Vagina (tissue), 2 donors: ENCODE measurements at regions not wholly inside any gene's neighbourhood (a gene's known extent, or its start where the extent isn't known, plus 50 kb on each side); places are given as distances from the start of the nearest gene placed in this dataset.

ENCODE experiments used
- DNase-seq, 2 donors: peaks; one replicate each; pipeline ENCODE4 v3.0.0-alpha.2; 2017; ENCODE audit errors: extremely low spot score in 2 of 2
- H3K27ac ChIP-seq: fragments of 200-600 bp; sonication (generic); one replicate; pipeline ENCODE4 v1.5.1; 2019
- H3K27me3 ChIP-seq: fragments of 200-600 bp; sonication (generic); one replicate; pipeline ENCODE4 v1.5.1; 2019
- H3K36me3 ChIP-seq, 2 donors: fragments of 200-600 bp; sonication (generic); one replicate each; pipeline ENCODE4 v1.5.1; 2017 to 2019
- H3K4me1 ChIP-seq: fragments of 200-600 bp; sonication (generic); one replicate; pipeline ENCODE4 v1.5.1; 2019
- H3K4me3 ChIP-seq, 2 donors: fragments of 200-600 bp; sonication (generic); 1 replicate in 1 of 2; 2 replicates in 1 of 2; pipeline ENCODE4 v1.5.1; 2016 to 2019
- H3K9me3 ChIP-seq: fragments of 200-600 bp; sonication (generic); one replicate; pipeline ENCODE4 v1.5.1; 2019
- POLR2A ChIP-seq, 2 donors: fragments of 450-650 bp; IDR thresholded peaks; one replicate each; pipeline ENCODE4 v1.6.1; 2017; ENCODE audit warnings: antibody characterized with exemption in 2 of 2, mild to moderate bottlenecking in 2 of 2, moderate library complexity in 2 of 2
- POLR2AphosphoS5 ChIP-seq, 2 donors: sonication (generic); formaldehyde crosslinking; IDR thresholded peaks; one replicate each; pipeline ENCODE4 v1.9.0; 2017; ENCODE audit warnings: antibody characterized with exemption in 2 of 2, mild to moderate bottlenecking in 2 of 2, low read depth in 1 of 2; ENCODE audit not compliant: insufficient read depth in 1 of 2
- intact Hi-C: fragments of 100-400 bp; cut with DNase I; formaldehyde crosslinking; loops from one replicate; pipeline ENCODE4 v1.15.1; 2023
- TF ChIP-seq, protein P1 (sequence below), 3 experiments: fragments of 450-650 bp in 2 of 3; fragments of 200-600 bp in 1 of 3; sonication (generic) in 1 of 3; IDR thresholded peaks; one replicate each; pipeline ENCODE4 v1.5.1; 2017 to 2019; ENCODE audit warnings: antibody characterized with exemption in 3 of 3, mild to moderate bottlenecking in 2 of 3, moderate library complexity in 2 of 3

GRCh38 chr4:12723849-12724447 is 760.2 kb downstream of the RAB28 start:
- H3K4me3 ChIP-seq, result no peak overlapping the region
- intact Hi-C loops, result no loop called here

DNA sequence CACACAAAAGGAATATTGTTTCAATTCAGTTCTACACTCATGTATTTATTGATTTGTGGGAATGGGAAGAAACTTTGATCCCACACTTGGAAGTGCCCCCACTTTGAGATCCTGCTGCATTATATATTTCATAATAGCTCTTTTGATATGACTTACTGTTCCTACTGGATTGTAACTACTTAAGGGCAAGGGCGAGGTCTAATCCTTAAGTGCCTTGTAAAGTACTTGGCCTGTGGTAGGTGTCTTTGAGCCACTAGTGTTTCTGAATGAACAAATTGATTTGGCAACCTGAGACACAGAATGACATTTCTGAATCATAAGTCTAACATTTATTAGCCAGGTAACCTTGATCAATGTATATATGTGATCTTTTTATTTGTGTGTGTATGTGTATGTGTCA is 767.2 kb downstream of the RAB28 start:
- no peak for DNase-seq
- H3K4me3 ChIP-seq, result no peak overlapping the region
- H3K9me3 ChIP-seq, result no peaks in the 10 kb centered on the region
- no peak overlapping the region for H3K27ac ChIP-seq
- TF ChIP-seq POLR2AphosphoS5 (IDR thresholded peaks at IDR 0.05; ENCODE audit: insufficient read depth in 1 of 2, low read depth in 1 of 2) (no peak), POLR2A (IDR thresholded peaks at IDR 0.05) (no peak)
- TF ChIP-seq, protein P1, sequence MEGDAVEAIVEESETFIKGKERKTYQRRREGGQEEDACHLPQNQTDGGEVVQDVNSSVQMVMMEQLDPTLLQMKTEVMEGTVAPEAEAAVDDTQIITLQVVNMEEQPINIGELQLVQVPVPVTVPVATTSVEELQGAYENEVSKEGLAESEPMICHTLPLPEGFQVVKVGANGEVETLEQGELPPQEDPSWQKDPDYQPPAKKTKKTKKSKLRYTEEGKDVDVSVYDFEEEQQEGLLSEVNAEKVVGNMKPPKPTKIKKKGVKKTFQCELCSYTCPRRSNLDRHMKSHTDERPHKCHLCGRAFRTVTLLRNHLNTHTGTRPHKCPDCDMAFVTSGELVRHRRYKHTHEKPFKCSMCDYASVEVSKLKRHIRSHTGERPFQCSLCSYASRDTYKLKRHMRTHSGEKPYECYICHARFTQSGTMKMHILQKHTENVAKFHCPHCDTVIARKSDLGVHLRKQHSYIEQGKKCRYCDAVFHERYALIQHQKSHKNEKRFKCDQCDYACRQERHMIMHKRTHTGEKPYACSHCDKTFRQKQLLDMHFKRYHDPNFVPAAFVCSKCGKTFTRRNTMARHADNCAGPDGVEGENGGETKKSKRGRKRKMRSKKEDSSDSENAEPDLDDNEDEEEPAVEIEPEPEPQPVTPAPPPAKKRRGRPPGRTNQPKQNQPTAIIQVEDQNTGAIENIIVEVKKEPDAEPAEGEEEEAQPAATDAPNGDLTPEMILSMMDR (IDR thresholded peaks at IDR 0.05), result no peak
- no peaks in the 10 kb centered on the region for H3K27me3 ChIP-seq
- intact Hi-C loops, result no loop called here
- no peaks in the 10 kb centered on the region for H3K36me3 ChIP-seq
- H3K4me1 ChIP-seq, result no peaks in the 10 kb centered on the region

More at GRCh38 chr4:12723849-12724447, 760.2 kb downstream of the RAB28 start:
- TF ChIP-seq, protein P1 (IDR thresholded peaks at IDR 0.05), result no peak
- TF ChIP-seq POLR2AphosphoS5 (IDR thresholded peaks at IDR 0.05; ENCODE audit: insufficient read depth in 1 of 2, low read depth in 1 of 2), result no peak
- TF ChIP-seq POLR2A (IDR thresholded peaks at IDR 0.05), result no peak
- DNase-seq, result no peak
- Histone ChIP-seq H3K36me3 (no peaks in the 10 kb centered on the region), H3K9me3 (no peaks in the 10 kb centered on the region), H3K4me1 (no peaks in the 10 kb centered on the region), H3K27me3 (no peaks in the 10 kb centered on the region), H3K27ac (no peak overlapping the region)

GRCh38 chr4:12712648-12713339 is 771.3 kb downstream of the RAB28 start:
- H3K4me3 ChIP-seq, result no peak overlapping the region
- H3K9me3 ChIP-seq, result no peaks in the 10 kb centered on the region
- H3K27ac ChIP-seq, result no peak overlapping the region
- H3K4me1 ChIP-seq, result no peaks in the 10 kb centered on the region
- no peak for DNase-seq
- no peaks in the 10 kb centered on the region for H3K27me3 ChIP-seq
- TF ChIP-seq, protein P1 (IDR thresholded peaks at IDR 0.05), result no peak
- TF ChIP-seq POLR2A (IDR thresholded peaks at IDR 0.05) (no peak), POLR2AphosphoS5 (IDR thresholded peaks at IDR 0.05; ENCODE audit: insufficient read depth in 1 of 2, low read depth in 1 of 2) (no peak)
- H3K36me3 ChIP-seq, result no peaks in the 10 kb centered on the region
- intact Hi-C loops, result no loop called here

- Histone ChIP-seq H3K9me3 (no peaks in the 10 kb centered on the region), H3K27ac (no peak overlapping the region), H3K27me3 (no peaks in the 10 kb centered on the region), H3K4me3 (no peak overlapping the region), H3K4me1 (no peaks in the 10 kb centered on the region), H3K36me3 (no peaks in the 10 kb centered on the region)
- intact Hi-C loops, result no loop called here
- TF ChIP-seq, protein P1 (IDR thresholded peaks at IDR 0.05), result no peak
- TF ChIP-seq POLR2AphosphoS5 (IDR thresholded peaks at IDR 0.05; ENCODE audit: insufficient read depth in 1 of 2, low read depth in 1 of 2) (no peak), POLR2A (IDR thresholded peaks at IDR 0.05) (no peak)
- no peak for DNase-seq
Measured at GRCh38 chr4:12707381-12708175, 776.6 kb downstream of the RAB28 start.
